Limb (tissue), 2 donors: ENCODE measurements at regions not wholly inside any gene's neighbourhood (a gene's known extent, or its start where the extent isn't known, plus 50 kb on each side); places are given as distances from the start of the nearest gene placed in this dataset.

Experiments used
- DNase-seq, 2 donors: peaks; one replicate each; pipeline ENCODE4 v3.0.0-alpha.2; 2016; ENCODE audit errors: extremely low spot score in 2 of 2

- DNase-seq, result no peak
Measured at GRCh38 chr11:43614214-43614613, 66.3 kb upstream of the HSD17B12 start.

- DNase-seq, result no peak
Measured at GRCh38 chr11:43619863-43620505, 60.6 kb upstream of the HSD17B12 start.

- no peak for DNase-seq
Measured at GRCh38 chr11:43626798-43627197, 53.7 kb upstream of the HSD17B12 start.
